ENCODE measurements at regions not wholly inside any gene's neighbourhood (a gene's known extent, or its start where the extent isn't known, plus 50 kb on each side); places are given as distances from the start of the nearest gene placed in this dataset.
"Not testable (repeated sequence)": the region's sequence is repeated elsewhere in the genome, so short reads cannot be mapped to it uniquely, and the experiment has no call there.

DNA sequence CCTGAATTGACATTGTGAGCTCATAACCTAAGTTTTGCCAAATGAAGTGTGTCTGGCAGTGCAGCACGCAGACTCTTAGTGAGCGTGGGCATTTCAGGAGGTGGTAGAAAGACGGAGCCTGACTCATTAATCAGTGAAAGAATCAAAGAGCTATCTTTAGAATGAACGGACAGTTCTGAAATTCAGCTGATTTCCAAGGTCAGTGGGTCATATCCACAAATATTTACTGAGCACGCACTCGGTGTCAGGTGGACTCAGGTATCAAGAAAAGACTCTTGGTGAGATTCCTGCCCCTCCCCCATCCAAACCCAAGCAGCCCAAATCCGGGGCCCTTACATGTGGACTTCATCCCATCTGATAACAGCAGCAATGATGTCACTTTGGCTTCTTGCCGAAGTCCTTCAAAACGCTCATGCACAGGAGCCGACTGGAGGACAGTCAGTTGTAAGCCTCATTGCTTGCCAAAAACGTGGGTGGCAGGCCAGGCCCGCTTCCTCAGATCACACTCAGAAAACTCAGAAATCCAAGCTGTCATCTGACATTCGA lies 185.8 kb downstream of the HS3ST3A1 start:
- no peak for TF ChIP-seq EZH2phosphoT487 (conservative IDR thresholded peaks at IDR 0.05; ENCODE audit: low read length)
- no peak for TF ChIP-seq CTCF (IDR thresholded peaks at IDR 0.05; ENCODE audit: insufficient read depth, low read length, poor library complexity, severe bottlenecking)
- Histone ChIP-seq H3K9me2 (replicated peaks; ENCODE audit: insufficient read depth, low read length) (no peaks in the 10 kb centered on the region), H3K9me3 (ENCODE audit: insufficient read depth, low read length) (no peaks in the 10 kb centered on the region), H3K9ac (ENCODE audit: low read length) (no peak overlapping the region), H3K36me3 (ENCODE audit: low read length) (no peaks in the 10 kb centered on the region), H3K4me3 (ENCODE audit: insufficient read depth, low read length, poor library complexity, severe bottlenecking) (no peak overlapping the region), H3K79me2 (ENCODE audit: insufficient read depth, low read length) (no peaks in the 10 kb centered on the region), H3F3A (ENCODE audit: insufficient read depth) (no peaks in the 10 kb centered on the region), H4K20me1 (ENCODE audit: low read depth, low read length) (no peaks in the 10 kb centered on the region), H3K27me3 (ENCODE audit: low read length) (no peaks in the 10 kb centered on the region), H3K27ac (ENCODE audit: low read depth, low read length) (no peak overlapping the region), H2AFZ (ENCODE audit: low read depth, low read length, severe bottlenecking) (no peak overlapping the region), H3K4me2 (ENCODE audit: low read depth, low read length, poor library complexity, severe bottlenecking) (no peak overlapping the region)

DNA sequence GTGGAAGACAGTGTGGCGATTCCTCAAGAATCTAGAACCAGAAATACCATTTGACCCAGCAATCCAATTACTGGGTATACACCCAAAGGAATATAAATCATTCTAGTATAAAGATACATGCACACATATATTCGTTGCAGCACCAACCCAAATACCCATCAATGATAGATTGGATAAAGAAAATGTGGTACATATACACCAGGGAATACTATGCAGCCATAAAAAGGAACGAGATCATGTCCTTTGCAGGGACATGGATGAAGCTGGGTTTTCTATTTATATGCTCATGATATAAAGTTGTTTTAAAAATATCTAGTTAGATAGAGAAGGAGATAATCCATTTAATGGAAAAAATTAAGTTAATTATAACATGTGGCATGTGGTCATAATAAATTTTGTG lies 186.5 kb downstream of the HS3ST3A1 start:
- H3K9ac ChIP-seq (ENCODE audit: low read length); H3K9me2 ChIP-seq (replicated peaks; ENCODE audit: insufficient read depth, low read length); H3F3A ChIP-seq (ENCODE audit: insufficient read depth); H3K27me3 ChIP-seq (ENCODE audit: low read length); H2AFZ ChIP-seq (ENCODE audit: low read depth, low read length, severe bottlenecking); H3K27ac ChIP-seq (ENCODE audit: low read depth, low read length); H3K9me3 ChIP-seq (ENCODE audit: insufficient read depth, low read length); H3K4me3 ChIP-seq (ENCODE audit: insufficient read depth, low read length, poor library complexity, severe bottlenecking); H4K20me1 ChIP-seq (ENCODE audit: low read depth, low read length); H3K4me2 ChIP-seq (ENCODE audit: low read depth, low read length, poor library complexity, severe bottlenecking); H3K79me2 ChIP-seq (ENCODE audit: insufficient read depth, low read length); H3K36me3 ChIP-seq (ENCODE audit: low read length): not testable (repeated sequence)

DNA sequence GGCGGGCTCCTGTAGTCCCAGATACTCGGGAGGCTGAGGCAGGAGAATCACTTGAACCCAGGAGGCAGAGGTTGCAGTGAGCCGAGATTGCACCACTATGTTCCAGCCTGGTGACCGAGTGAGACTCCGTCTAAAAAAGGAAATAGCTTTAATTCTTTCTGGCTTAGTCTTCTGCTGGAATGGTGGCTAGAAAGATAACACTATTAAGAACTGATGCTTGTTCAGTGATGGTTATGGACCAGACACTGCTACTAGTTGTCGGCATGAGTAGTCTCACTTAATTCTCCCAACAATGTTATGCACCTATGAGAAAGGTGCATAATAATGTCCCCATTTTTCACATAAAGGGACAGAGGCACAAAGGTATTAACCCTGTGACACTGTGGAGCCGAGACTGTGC lies 188.7 kb downstream of the HS3ST3A1 start:
- Histone ChIP-seq H3K27ac (ENCODE audit: low read depth, low read length) (no peak overlapping the region), H3F3A (ENCODE audit: insufficient read depth) (no peaks in the 10 kb centered on the region), H3K4me3 (ENCODE audit: insufficient read depth, low read length, poor library complexity, severe bottlenecking) (no peak overlapping the region), H3K27me3 (ENCODE audit: low read length) (no peaks in the 10 kb centered on the region), H3K9ac (ENCODE audit: low read length) (no peak overlapping the region), H3K4me2 (ENCODE audit: low read depth, low read length, poor library complexity, severe bottlenecking) (no peak overlapping the region), H2AFZ (ENCODE audit: low read depth, low read length, severe bottlenecking) (no peak overlapping the region), H3K9me3 (ENCODE audit: insufficient read depth, low read length) (no peaks in the 10 kb centered on the region), H3K79me2 (ENCODE audit: insufficient read depth, low read length) (no peaks in the 10 kb centered on the region), H4K20me1 (ENCODE audit: low read depth, low read length) (no peaks in the 10 kb centered on the region), H3K36me3 (ENCODE audit: low read length) (no peaks in the 10 kb centered on the region), H3K9me2 (replicated peaks; ENCODE audit: insufficient read depth, low read length) (no peaks in the 10 kb centered on the region)
- no peak for TF ChIP-seq EZH2phosphoT487 (conservative IDR thresholded peaks at IDR 0.05; ENCODE audit: low read length)
- TF ChIP-seq CTCF (IDR thresholded peaks at IDR 0.05; ENCODE audit: insufficient read depth, low read length, poor library complexity, severe bottlenecking), result no peak

- Histone ChIP-seq H3K79me2 (ENCODE audit: insufficient read depth, low read length) (no peaks in the 10 kb centered on the region), H3K27ac (ENCODE audit: low read depth, low read length) (no peak overlapping the region), H2AFZ (ENCODE audit: low read depth, low read length, severe bottlenecking) (no peak overlapping the region), H3K9ac (ENCODE audit: low read length) (no peak overlapping the region), H3K9me2 (replicated peaks; ENCODE audit: insufficient read depth, low read length) (no peaks in the 10 kb centered on the region), H4K20me1 (ENCODE audit: low read depth, low read length) (no peaks in the 10 kb centered on the region), H3F3A (ENCODE audit: insufficient read depth) (no peaks in the 10 kb centered on the region), H3K4me2 (ENCODE audit: low read depth, low read length, poor library complexity, severe bottlenecking) (no peak overlapping the region), H3K4me3 (ENCODE audit: insufficient read depth, low read length, poor library complexity, severe bottlenecking) (no peak overlapping the region), H3K27me3 (ENCODE audit: low read length) (no peaks in the 10 kb centered on the region), H3K9me3 (ENCODE audit: insufficient read depth, low read length) (no peaks in the 10 kb centered on the region), H3K36me3 (ENCODE audit: low read length) (no peaks in the 10 kb centered on the region)
- no peak for TF ChIP-seq EZH2phosphoT487 (conservative IDR thresholded peaks at IDR 0.05; ENCODE audit: low read length)
- no peak for TF ChIP-seq CTCF (IDR thresholded peaks at IDR 0.05; ENCODE audit: insufficient read depth, low read length, poor library complexity, severe bottlenecking)
Observed at GRCh38 chr17:13410874-13411273, 190.9 kb downstream of the HS3ST3A1 start.

Data from SU-DHL-6 (cell line).